ENCODE measurements at regions not wholly inside any gene's neighbourhood (a gene's known extent, or its start where the extent isn't known, plus 50 kb on each side); places are given as distances from the start of the nearest gene placed in this dataset.

- DNase-seq = no peak
- H3K4me1 ChIP-seq (ENCODE audit: control insufficient read depth in 1 of 2, insufficient read depth in 2 of 2, low read depth in 1 of 2, low read length in 1 of 2) = peaks cover 0 to 16% of the 10 kb centered on the region in 2 experiments; a peak in 2 of 4 replicates
- no peaks in the 10 kb centered on the region for H3F3A ChIP-seq (replicated peaks; ENCODE audit: insufficient read depth)
- no peak overlapping the region for H3K4me2 ChIP-seq
- H3K4me3 ChIP-seq (ENCODE audit: low read depth in 2 of 2, low read length in 1 of 2) = no peak overlapping the region
- POLR2A ChIA-PET = no interaction called here
- no peak overlapping the region; a peak in 1 of 4 replicates for H3K27ac ChIP-seq (ENCODE audit: low read depth in 2 of 2, low read length in 1 of 2)
- no peaks in the 10 kb centered on the region for H3K9me3 ChIP-seq
- no peaks in the 10 kb centered on the region for H3K9me2 ChIP-seq
- H3K36me3 ChIP-seq (replicated peaks in 1 of 2; ENCODE audit: control insufficient read depth in 1 of 2, insufficient read depth in 2 of 2, low read length in 1 of 2) = no peaks in the 10 kb centered on the region
- H4K20me1 ChIP-seq (ENCODE audit: insufficient read depth) = no peaks in the 10 kb centered on the region
- no peak overlapping the region for H3K9ac ChIP-seq
- CTCF ChIA-PET = no interaction called here
- no peak overlapping the region for H2AFZ ChIP-seq (ENCODE audit: low read depth)
- TF ChIP-seq NFIC (IDR thresholded peaks at IDR 0.05; ENCODE audit: borderline replicate concordance) (no peak), TCF12 (IDR thresholded peaks at IDR 0.05) (no peak), RAD21 (IDR thresholded peaks at IDR 0.05; ENCODE audit: low read length) (no peak), MAX (IDR thresholded peaks at IDR 0.05; ENCODE audit: low read depth) (no peak), USF1 (IDR thresholded peaks at IDR 0.05; ENCODE audit: borderline replicate concordance, low read depth) (no peak), YY1 (IDR thresholded peaks at IDR 0.05; ENCODE audit: low read depth) (no peak), EP300 (IDR thresholded peaks at IDR 0.05; ENCODE audit: borderline replicate concordance in 1 of 2, low read depth in 1 of 2, low read length in 1 of 2) (no peak), NRF1 (IDR thresholded peaks at IDR 0.05; ENCODE audit: low read depth, low read length) (no peak), RXRA (IDR thresholded peaks at IDR 0.05; ENCODE audit: borderline replicate concordance, low read depth) (no peak), MEF2A (IDR thresholded peaks at IDR 0.05; ENCODE audit: borderline replicate concordance, low read depth) (no peak), POLR2AphosphoS5 (IDR thresholded peaks at IDR 0.05; ENCODE audit: low read depth, low read length) (no peak)
- TF ChIP-seq, protein P1, sequence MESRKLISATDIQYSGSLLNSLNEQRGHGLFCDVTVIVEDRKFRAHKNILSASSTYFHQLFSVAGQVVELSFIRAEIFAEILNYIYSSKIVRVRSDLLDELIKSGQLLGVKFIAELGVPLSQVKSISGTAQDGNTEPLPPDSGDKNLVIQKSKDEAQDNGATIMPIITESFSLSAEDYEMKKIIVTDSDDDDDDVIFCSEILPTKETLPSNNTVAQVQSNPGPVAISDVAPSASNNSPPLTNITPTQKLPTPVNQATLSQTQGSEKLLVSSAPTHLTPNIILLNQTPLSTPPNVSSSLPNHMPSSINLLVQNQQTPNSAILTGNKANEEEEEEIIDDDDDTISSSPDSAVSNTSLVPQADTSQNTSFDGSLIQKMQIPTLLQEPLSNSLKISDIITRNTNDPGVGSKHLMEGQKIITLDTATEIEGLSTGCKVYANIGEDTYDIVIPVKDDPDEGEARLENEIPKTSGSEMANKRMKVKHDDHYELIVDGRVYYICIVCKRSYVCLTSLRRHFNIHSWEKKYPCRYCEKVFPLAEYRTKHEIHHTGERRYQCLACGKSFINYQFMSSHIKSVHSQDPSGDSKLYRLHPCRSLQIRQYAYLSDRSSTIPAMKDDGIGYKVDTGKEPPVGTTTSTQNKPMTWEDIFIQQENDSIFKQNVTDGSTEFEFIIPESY (IDR thresholded peaks at IDR 0.05; ENCODE audit: borderline replicate concordance, low read depth) = no peak
- no peaks in the 10 kb centered on the region for H3K27me3 ChIP-seq (ENCODE audit: insufficient read depth)
- WGBS (ENCODE audit: low lambda C conversion rate) = 34% methylated on average over 2 of the region's 2 CpGs
- H3K79me2 ChIP-seq (ENCODE audit: insufficient read depth) = no peaks in the 10 kb centered on the region
Observed at GRCh38 chr5:110957934-110958333, 113.6 kb upstream of the TSLP start.

GRCh38 chr5:110963495-110963894, 108.0 kb upstream of the TSLP start:
- Histone ChIP-seq H3K4me2 (no peak overlapping the region; the same call in 1 of the 2 replicates), H3K27me3 (ENCODE audit: insufficient read depth) (no peaks in the 10 kb centered on the region), H3K9me2 (no peaks in the 10 kb centered on the region), H2AFZ (ENCODE audit: low read depth) (0 out of 2 replicates have a peak overlapping the region, but pooled peaks have one; percentile 4), H3K27ac (ENCODE audit: low read depth in 2 of 2, low read length in 1 of 2) (peak overlapping the region; percentile 27 to 94; a peak in 3 of 4 replicates), H3K9me3 (no peaks in the 10 kb centered on the region), H4K20me1 (ENCODE audit: insufficient read depth) (no peaks in the 10 kb centered on the region), H3K9ac (no peak overlapping the region), H3K79me2 (ENCODE audit: insufficient read depth) (no peaks in the 10 kb centered on the region), H3K4me1 (ENCODE audit: control insufficient read depth in 1 of 2, insufficient read depth in 2 of 2, low read depth in 1 of 2, low read length in 1 of 2) (peaks cover 0 to 30% of the 10 kb centered on the region in 2 experiments; a peak in 2 of 4 replicates), H3K4me3 (ENCODE audit: low read depth in 2 of 2, low read length in 1 of 2) (no peak overlapping the region), H3K36me3 (replicated peaks in 1 of 2; ENCODE audit: control insufficient read depth in 1 of 2, insufficient read depth in 2 of 2, low read length in 1 of 2) (no peaks in the 10 kb centered on the region), H3F3A (replicated peaks; ENCODE audit: insufficient read depth) (no peaks in the 10 kb centered on the region)
- POLR2A ChIA-PET = no interaction called here
- CTCF ChIA-PET = interaction anchor here (0.6 to 0.9 kb wide), 2 partner anchors 11 to 1796 kb away, joined by 3 read pairs; no protein-coding TSS in a partner anchor
- 6% methylated on average over 3 of the region's 3 CpGs for WGBS (ENCODE audit: low lambda C conversion rate)
- peak; percentile 56 for DNase-seq
- TF ChIP-seq FOXJ3 (CRISPR knock-in tag; IDR thresholded peaks at IDR 0.05) (peak; percentile 69), NFIC (IDR thresholded peaks at IDR 0.05; ENCODE audit: borderline replicate concordance) (peak; percentile 78), GATA2 (CRISPR knock-in tag; IDR thresholded peaks at IDR 0.05) (peak; percentile 98), NRF1 (IDR thresholded peaks at IDR 0.05; ENCODE audit: low read depth, low read length) (no peak), SIN3A (IDR thresholded peaks at IDR 0.05; ENCODE audit: borderline replicate concordance, low read depth, low read length) (0 out of 2 replicates have a peak, but pooled peaks have one; percentile 22), POLR2AphosphoS5 (IDR thresholded peaks at IDR 0.05; ENCODE audit: low read depth, low read length) (peak; percentile 54; the same call in 1 of the 2 replicates), GABPA (IDR thresholded peaks at IDR 0.05; ENCODE audit: low read depth) (no peak), MAX (IDR thresholded peaks at IDR 0.05; ENCODE audit: low read depth) (0 out of 2 replicates have a peak, but pooled peaks have one; percentile 42), SMC3 (IDR thresholded peaks at IDR 0.05; ENCODE audit: low read depth, low read length) (no peak), MEF2A (IDR thresholded peaks at IDR 0.05; ENCODE audit: borderline replicate concordance, low read depth) (no peak)
- TF ChIP-seq, protein P2, sequence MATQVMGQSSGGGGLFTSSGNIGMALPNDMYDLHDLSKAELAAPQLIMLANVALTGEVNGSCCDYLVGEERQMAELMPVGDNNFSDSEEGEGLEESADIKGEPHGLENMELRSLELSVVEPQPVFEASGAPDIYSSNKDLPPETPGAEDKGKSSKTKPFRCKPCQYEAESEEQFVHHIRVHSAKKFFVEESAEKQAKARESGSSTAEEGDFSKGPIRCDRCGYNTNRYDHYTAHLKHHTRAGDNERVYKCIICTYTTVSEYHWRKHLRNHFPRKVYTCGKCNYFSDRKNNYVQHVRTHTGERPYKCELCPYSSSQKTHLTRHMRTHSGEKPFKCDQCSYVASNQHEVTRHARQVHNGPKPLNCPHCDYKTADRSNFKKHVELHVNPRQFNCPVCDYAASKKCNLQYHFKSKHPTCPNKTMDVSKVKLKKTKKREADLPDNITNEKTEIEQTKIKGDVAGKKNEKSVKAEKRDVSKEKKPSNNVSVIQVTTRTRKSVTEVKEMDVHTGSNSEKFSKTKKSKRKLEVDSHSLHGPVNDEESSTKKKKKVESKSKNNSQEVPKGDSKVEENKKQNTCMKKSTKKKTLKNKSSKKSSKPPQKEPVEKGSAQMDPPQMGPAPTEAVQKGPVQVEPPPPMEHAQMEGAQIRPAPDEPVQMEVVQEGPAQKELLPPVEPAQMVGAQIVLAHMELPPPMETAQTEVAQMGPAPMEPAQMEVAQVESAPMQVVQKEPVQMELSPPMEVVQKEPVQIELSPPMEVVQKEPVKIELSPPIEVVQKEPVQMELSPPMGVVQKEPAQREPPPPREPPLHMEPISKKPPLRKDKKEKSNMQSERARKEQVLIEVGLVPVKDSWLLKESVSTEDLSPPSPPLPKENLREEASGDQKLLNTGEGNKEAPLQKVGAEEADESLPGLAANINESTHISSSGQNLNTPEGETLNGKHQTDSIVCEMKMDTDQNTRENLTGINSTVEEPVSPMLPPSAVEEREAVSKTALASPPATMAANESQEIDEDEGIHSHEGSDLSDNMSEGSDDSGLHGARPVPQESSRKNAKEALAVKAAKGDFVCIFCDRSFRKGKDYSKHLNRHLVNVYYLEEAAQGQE (IDR thresholded peaks at IDR 0.05; ENCODE audit: low read depth, low read length) = no peak
- TF ChIP-seq, protein P3, sequence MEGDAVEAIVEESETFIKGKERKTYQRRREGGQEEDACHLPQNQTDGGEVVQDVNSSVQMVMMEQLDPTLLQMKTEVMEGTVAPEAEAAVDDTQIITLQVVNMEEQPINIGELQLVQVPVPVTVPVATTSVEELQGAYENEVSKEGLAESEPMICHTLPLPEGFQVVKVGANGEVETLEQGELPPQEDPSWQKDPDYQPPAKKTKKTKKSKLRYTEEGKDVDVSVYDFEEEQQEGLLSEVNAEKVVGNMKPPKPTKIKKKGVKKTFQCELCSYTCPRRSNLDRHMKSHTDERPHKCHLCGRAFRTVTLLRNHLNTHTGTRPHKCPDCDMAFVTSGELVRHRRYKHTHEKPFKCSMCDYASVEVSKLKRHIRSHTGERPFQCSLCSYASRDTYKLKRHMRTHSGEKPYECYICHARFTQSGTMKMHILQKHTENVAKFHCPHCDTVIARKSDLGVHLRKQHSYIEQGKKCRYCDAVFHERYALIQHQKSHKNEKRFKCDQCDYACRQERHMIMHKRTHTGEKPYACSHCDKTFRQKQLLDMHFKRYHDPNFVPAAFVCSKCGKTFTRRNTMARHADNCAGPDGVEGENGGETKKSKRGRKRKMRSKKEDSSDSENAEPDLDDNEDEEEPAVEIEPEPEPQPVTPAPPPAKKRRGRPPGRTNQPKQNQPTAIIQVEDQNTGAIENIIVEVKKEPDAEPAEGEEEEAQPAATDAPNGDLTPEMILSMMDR (IDR thresholded peaks at IDR 0.05) = no peak

Measured in SK-N-SH (cell line).